ENCODE measurements at regions not wholly inside any gene's neighbourhood (a gene's known extent, or its start where the extent isn't known, plus 50 kb on each side); places are given as distances from the start of the nearest gene placed in this dataset.

GRCh38 chr4:184275766-184276165, 58.1 kb upstream of the ENPP6 start:
- no peak overlapping the region for H3K4me3 ChIP-seq (ENCODE audit: low read length, poor library complexity, severe bottlenecking)
- TF ChIP-seq CTCF (conservative IDR thresholded peaks at IDR 0.05; ENCODE audit: low read length) (no peak), EZH2phosphoT487 (IDR thresholded peaks at IDR 0.05; ENCODE audit: borderline replicate concordance) (no peak)

GRCh38 chr4:184274286-184274951, 56.7 kb upstream of the ENPP6 start:
- Histone ChIP-seq H3F3A (ENCODE audit: low read depth) (no peaks in the 10 kb centered on the region), H3K36me3 (ENCODE audit: insufficient read depth, low read length) (no peaks in the 10 kb centered on the region), H3K9ac (ENCODE audit: low read depth, low read length, poor library complexity, severe bottlenecking) (no peak overlapping the region), H3K79me2 (ENCODE audit: insufficient read depth, low read length) (no peaks in the 10 kb centered on the region), H4K20me1 (ENCODE audit: insufficient read depth, low read length, poor library complexity, severe bottlenecking) (no peaks in the 10 kb centered on the region), H3K4me1 (ENCODE audit: insufficient read depth, low read length, poor library complexity, severe bottlenecking) (peaks cover 4% of the 10 kb centered on the region), H3K4me2 (ENCODE audit: low read depth, low read length, poor library complexity, severe bottlenecking) (no peak overlapping the region), H3K9me2 (replicated peaks; ENCODE audit: low read depth, low read length) (no peaks in the 10 kb centered on the region), H3K27me3 (ENCODE audit: insufficient read depth, low read length, poor library complexity, severe bottlenecking) (no peaks in the 10 kb centered on the region), H2AFZ (ENCODE audit: low read length) (no peak overlapping the region), H3K4me3 (ENCODE audit: low read length, poor library complexity, severe bottlenecking) (no peak overlapping the region), H3K9me3 (ENCODE audit: insufficient read depth, low read depth, low read length) (no peaks in the 10 kb centered on the region)
- no peak for TF ChIP-seq EZH2phosphoT487 (IDR thresholded peaks at IDR 0.05; ENCODE audit: borderline replicate concordance)
- TF ChIP-seq CTCF (conservative IDR thresholded peaks at IDR 0.05; ENCODE audit: low read length), result no peak

More at GRCh38 chr4:184275766-184276165, 58.1 kb upstream of the ENPP6 start:
- H3K27me3 ChIP-seq (ENCODE audit: insufficient read depth, low read length, poor library complexity, severe bottlenecking), result no peaks in the 10 kb centered on the region
- H3K4me1 ChIP-seq (ENCODE audit: insufficient read depth, low read length, poor library complexity, severe bottlenecking), result no peaks in the 10 kb centered on the region
- H3K9me2 ChIP-seq (replicated peaks; ENCODE audit: low read depth, low read length), result no peaks in the 10 kb centered on the region
- no peaks in the 10 kb centered on the region for H3K9me3 ChIP-seq (ENCODE audit: insufficient read depth, low read depth, low read length)
- no peak overlapping the region for H3K4me2 ChIP-seq (ENCODE audit: low read depth, low read length, poor library complexity, severe bottlenecking)
- H4K20me1 ChIP-seq (ENCODE audit: insufficient read depth, low read length, poor library complexity, severe bottlenecking), result no peaks in the 10 kb centered on the region
- no peaks in the 10 kb centered on the region for H3F3A ChIP-seq (ENCODE audit: low read depth)
- no peaks in the 10 kb centered on the region for H3K79me2 ChIP-seq (ENCODE audit: insufficient read depth, low read length)
- H2AFZ ChIP-seq (ENCODE audit: low read length), result no peak overlapping the region
- no peak overlapping the region for H3K9ac ChIP-seq (ENCODE audit: low read depth, low read length, poor library complexity, severe bottlenecking)
- H3K36me3 ChIP-seq (ENCODE audit: insufficient read depth, low read length), result no peaks in the 10 kb centered on the region

DNA sequence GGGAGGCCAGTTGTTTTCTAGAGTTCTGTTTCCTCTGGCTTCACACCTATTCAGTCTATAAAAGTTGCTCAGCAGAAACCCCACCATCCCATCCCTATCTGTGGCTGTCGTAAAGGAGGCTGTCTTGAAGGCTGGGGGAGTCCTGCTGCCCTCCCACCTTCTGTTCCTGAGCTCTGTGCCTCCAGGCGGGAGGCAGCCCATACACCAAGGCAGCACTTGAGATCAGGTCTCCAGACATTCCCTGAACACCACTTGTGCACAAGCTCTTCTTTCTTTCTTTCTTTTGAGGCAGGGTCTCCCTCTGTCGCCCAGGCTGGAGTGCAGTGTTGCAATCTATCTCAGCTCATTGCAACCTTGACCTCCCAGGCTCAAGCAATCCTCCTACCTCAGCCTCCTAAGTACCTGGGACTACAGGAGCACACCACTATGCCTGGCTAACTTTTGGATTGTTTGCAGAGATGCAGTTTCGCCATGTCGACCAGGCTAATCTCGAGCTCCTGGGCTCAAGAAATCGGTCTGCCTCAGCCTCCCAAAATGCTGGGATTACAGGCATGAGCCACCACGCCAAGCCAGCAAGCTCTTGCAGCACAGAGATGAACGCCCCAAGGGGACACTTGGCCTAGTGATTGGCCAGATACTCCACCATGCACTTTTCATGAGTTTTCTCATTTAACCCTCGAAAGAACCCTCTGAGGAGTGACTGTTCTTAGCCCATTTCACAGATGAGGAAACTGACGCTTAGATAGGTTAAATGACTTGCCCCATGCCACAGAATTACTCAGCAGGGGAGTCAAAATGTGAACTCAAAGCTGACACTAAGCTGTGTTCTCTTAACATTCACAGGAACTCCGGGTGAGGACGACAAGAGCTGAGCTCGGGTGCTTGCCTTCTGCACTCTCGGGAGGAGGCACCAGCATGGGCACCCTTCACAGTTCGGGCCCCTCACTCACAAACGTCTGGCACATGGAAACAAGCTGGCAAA, 55.8 kb upstream of the ENPP6 start:
- Histone ChIP-seq H3K79me2 (ENCODE audit: insufficient read depth, low read length) (no peaks in the 10 kb centered on the region), H3K9me3 (ENCODE audit: insufficient read depth, low read depth, low read length) (no peaks in the 10 kb centered on the region), H3K4me1 (ENCODE audit: insufficient read depth, low read length, poor library complexity, severe bottlenecking) (peaks cover 9% of the 10 kb centered on the region), H3K36me3 (ENCODE audit: insufficient read depth, low read length) (no peaks in the 10 kb centered on the region), H3K4me2 (ENCODE audit: low read depth, low read length, poor library complexity, severe bottlenecking) (no peak overlapping the region), H3K9ac (ENCODE audit: low read depth, low read length, poor library complexity, severe bottlenecking) (no peak overlapping the region), H3K27me3 (ENCODE audit: insufficient read depth, low read length, poor library complexity, severe bottlenecking) (no peaks in the 10 kb centered on the region), H3F3A (ENCODE audit: low read depth) (no peaks in the 10 kb centered on the region), H2AFZ (ENCODE audit: low read length) (no peak overlapping the region), H3K4me3 (ENCODE audit: low read length, poor library complexity, severe bottlenecking) (no peak overlapping the region), H3K9me2 (replicated peaks; ENCODE audit: low read depth, low read length) (no peaks in the 10 kb centered on the region), H4K20me1 (ENCODE audit: insufficient read depth, low read length, poor library complexity, severe bottlenecking) (no peaks in the 10 kb centered on the region)
- no peak for TF ChIP-seq EZH2phosphoT487 (IDR thresholded peaks at IDR 0.05; ENCODE audit: borderline replicate concordance)
- TF ChIP-seq CTCF (conservative IDR thresholded peaks at IDR 0.05; ENCODE audit: low read length), result no peak

All from Loucy (cell line).